ENCODE measurements at regions not wholly inside any gene's neighbourhood (a gene's known extent, or its start where the extent isn't known, plus 50 kb on each side); places are given as distances from the start of the nearest gene placed in this dataset.

DNA sequence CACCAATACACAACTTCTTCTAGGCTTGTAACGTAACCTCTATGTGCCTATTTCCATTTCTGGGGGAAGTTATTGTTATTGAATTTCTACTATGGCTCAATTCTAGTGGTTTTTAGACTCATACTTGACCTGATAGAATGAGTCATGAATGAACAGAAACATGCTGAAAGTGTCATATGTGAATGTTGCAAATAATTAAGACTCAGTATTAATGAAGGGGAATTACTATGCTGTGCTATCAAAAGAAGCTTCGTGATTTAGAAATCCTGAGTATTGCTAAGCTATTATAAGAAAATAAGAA, 135.1 kb upstream of the ZWINT start:
- no peak overlapping the region for H3K4me3 ChIP-seq (ENCODE audit: low read length)
- DNase-seq (ENCODE audit: low read depth): no peak
- TF ChIP-seq, protein P1, sequence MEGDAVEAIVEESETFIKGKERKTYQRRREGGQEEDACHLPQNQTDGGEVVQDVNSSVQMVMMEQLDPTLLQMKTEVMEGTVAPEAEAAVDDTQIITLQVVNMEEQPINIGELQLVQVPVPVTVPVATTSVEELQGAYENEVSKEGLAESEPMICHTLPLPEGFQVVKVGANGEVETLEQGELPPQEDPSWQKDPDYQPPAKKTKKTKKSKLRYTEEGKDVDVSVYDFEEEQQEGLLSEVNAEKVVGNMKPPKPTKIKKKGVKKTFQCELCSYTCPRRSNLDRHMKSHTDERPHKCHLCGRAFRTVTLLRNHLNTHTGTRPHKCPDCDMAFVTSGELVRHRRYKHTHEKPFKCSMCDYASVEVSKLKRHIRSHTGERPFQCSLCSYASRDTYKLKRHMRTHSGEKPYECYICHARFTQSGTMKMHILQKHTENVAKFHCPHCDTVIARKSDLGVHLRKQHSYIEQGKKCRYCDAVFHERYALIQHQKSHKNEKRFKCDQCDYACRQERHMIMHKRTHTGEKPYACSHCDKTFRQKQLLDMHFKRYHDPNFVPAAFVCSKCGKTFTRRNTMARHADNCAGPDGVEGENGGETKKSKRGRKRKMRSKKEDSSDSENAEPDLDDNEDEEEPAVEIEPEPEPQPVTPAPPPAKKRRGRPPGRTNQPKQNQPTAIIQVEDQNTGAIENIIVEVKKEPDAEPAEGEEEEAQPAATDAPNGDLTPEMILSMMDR (conservative IDR thresholded peaks at IDR 0.05; ENCODE audit: low read depth, low read length): no peak

DNA sequence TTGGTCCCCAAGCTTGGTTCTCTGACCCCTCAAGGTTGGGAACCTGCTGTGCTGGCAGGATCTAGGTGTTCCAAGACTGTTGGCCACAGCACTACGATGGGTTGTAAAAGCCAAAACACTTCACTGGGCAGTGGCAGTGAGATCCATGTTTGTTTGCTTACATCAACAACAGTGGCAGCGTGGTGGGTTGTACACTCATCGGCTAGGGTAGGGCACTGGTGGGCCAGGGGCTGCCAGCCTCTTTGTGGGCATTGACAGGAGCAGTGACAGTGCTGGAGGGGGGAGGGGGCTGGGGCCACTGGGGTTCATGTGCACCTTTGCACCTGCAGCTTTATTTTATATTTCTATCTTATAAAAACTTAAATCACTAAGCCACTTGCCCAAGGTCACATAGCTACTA, 126.7 kb upstream of the ZWINT start:
- DNase-seq (ENCODE audit: low read depth): no peak
- no peak overlapping the region for H3K4me3 ChIP-seq (ENCODE audit: low read length)
- TF ChIP-seq, protein P1 (conservative IDR thresholded peaks at IDR 0.05; ENCODE audit: low read depth, low read length): no peak

DNA sequence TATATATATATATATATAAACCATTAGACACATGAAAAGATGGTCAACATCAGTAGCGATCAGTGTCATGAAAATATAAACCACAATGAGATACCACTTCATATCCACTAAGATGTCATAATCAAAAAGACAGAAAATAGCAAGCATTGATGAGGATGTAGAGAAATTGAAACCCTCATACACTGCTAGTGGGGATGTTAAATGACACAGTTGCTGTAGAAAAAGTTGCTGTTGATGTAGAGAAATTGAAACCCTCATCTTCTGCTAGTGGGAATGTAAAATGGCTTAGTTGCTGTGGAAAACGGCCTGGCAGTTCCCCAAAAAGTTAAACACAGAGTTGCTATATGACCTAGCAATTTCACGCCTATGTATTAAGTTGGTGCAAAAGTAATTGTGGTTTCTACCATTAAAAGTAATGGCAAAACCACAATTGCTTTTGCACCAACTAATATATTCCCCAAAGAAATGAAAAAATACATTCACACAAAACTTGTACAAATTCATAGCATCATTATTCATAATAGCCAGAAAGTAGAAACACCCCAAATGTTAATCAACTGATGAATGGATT, 120.5 kb upstream of the ZWINT start:
- H3K4me3 ChIP-seq (ENCODE audit: low read length): no peak overlapping the region
- DNase-seq (ENCODE audit: low read depth): no peak
- TF ChIP-seq, protein P1 (conservative IDR thresholded peaks at IDR 0.05; ENCODE audit: low read depth, low read length): no peak

DNA sequence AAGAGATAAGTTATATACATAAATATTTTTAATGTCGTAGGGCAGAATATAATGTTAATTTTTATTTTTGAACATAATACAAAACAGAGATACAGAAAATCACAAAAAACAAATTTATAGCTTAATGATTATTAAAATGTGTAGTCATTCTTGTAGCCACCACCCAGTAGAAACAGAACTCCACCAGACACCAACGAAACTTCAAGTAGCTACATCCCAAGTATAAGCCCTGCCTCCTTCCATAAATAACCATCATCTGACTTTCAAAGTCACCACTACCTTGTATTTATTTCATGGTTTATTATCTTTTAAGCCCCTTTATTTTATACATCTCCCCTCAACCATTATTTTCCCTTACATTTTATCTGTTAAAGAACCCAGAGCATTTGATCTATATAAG, 111.9 kb upstream of the ZWINT start:
- TF ChIP-seq, protein P1 (conservative IDR thresholded peaks at IDR 0.05; ENCODE audit: low read depth, low read length): no peak
- H3K4me3 ChIP-seq (ENCODE audit: low read length): no peak overlapping the region
- DNase-seq (ENCODE audit: low read depth): no peak

DNA sequence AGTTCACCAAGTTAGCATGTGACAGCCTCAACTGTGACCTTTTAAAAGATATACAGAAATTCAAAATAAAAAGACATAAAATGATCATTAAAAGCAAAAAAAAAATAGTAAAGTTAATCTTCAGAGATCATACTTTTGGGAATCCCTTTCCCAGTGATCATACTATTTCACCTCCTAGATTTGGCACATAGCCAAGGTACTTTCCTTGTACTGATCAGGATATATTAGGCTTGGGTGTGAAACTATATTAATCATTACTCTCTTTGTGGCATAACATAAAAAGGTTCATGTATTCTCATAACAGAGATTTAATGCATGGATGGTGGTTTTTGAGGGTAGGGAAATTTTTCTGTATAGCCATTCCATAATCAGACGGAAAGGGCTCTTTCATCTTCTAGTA, 109.6 kb upstream of the ZWINT start:
- no peak overlapping the region for H3K4me3 ChIP-seq (ENCODE audit: low read length)
- no peak for DNase-seq (ENCODE audit: low read depth)
- TF ChIP-seq, protein P1 (conservative IDR thresholded peaks at IDR 0.05; ENCODE audit: low read depth, low read length): no peak

DNA sequence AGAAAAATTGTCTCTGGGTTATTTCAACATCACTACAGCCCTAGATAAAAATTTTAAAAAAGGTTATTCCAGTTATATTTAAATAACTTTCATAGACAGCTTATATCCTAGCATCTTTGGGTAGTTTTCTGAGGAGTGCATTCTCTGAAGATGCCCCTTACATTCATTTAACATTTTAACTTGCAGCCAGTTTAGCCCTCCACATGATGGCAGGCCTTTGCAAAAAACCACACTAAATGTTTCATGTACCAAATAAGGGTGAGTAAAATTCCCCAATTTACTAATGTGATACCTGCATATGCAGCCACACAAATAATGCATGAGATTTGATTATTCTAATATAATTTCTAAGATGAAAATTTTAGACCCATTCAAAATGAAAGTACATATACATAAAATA, 108.4 kb upstream of the ZWINT start:
- TF ChIP-seq, protein P1 (conservative IDR thresholded peaks at IDR 0.05; ENCODE audit: low read depth, low read length): no peak
- H3K4me3 ChIP-seq (ENCODE audit: low read length): no peak overlapping the region
- no peak for DNase-seq (ENCODE audit: low read depth)

DNA sequence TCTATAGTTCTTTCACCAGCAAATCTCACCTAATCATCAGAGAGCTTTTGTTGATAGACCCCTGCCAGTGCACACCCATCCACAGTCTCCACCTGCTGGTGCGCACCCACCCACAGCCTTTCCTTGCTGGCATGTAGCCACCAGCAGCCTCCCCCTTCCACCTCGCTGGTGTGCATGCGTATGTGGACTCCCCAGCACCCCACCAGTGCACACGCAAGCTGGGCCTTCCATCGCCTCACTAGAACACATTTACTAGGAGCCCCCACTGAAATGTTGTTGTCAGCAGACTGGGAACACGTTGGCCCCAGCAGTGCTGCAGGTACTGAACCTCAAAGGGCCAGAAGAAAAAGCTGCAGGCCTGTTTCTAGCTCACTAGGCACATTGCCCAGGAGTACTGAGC, 104.9 kb upstream of the ZWINT start:
- H3K4me3 ChIP-seq (ENCODE audit: low read length): no peak overlapping the region
- DNase-seq (ENCODE audit: low read depth): no peak
- TF ChIP-seq, protein P1 (conservative IDR thresholded peaks at IDR 0.05; ENCODE audit: low read depth, low read length): no peak
